ENCODE measurements at regions not wholly inside any gene's neighbourhood (a gene's known extent, or its start where the extent isn't known, plus 50 kb on each side); places are given as distances from the start of the nearest gene placed in this dataset.

GRCh38 chr10:78533776-78534175 lies 500.1 kb downstream of the RPS24 start:
- TF ChIP-seq CTCF (IDR thresholded peaks at IDR 0.05), result no peak
- TF ChIP-seq ELF1 (IDR thresholded peaks at IDR 0.05), result no peak
- TF ChIP-seq JUND (IDR thresholded peaks at IDR 0.05), result no peak
- TF ChIP-seq GABPA (IDR thresholded peaks at IDR 0.05; ENCODE audit: low read depth), result no peak
- TF ChIP-seq EP300 (IDR thresholded peaks at IDR 0.05; ENCODE audit: borderline replicate concordance in 1 of 2, low read depth in 1 of 2, low read length in 1 of 2), result no peak
- TF ChIP-seq POLR2AphosphoS5 (IDR thresholded peaks at IDR 0.05; ENCODE audit: low read depth, low read length), result no peak
- no peak for TF ChIP-seq IRF3 (IDR thresholded peaks at IDR 0.05; ENCODE audit: low read depth, low read length)
- no peak for TF ChIP-seq TCF12 (IDR thresholded peaks at IDR 0.05)
